IMR-90 (cell line): ENCODE measurements at regions not wholly inside any gene's neighbourhood (a gene's known extent, or its start where the extent isn't known, plus 50 kb on each side); places are given as distances from the start of the nearest gene placed in this dataset.

Source experiments
- ATAC-seq: fragments of 200-7000 bp; cut with Tn5 transposase; 2 replicates; pipeline ENCODE4 v1.9.1; 2020; ENCODE audit warnings: low read depth, mild to moderate bottlenecking, moderate library complexity
- BruUV-seq: library from RNA; stranded (reverse); fragments of 400-500 nt; replicated peaks from 2 replicates; lab custom pipeline; 2021; lab: Mats Ljungman, UMichigan
- CTCF ChIA-PET: fragments of 300-600 bp; formaldehyde crosslinking; extraction: SDS; loops from one replicate; lab custom pipeline; 2021; ENCODE audit warnings: antibody characterized with exemption; lab: Yijun Ruan, JAX
- POLR2A ChIA-PET: fragments of 300-600 bp; sonication (Branson Sonifier 250); formaldehyde crosslinking; loops from one replicate; lab custom pipeline; 2022; ENCODE audit warnings: antibody characterized with exemption; ENCODE audit not compliant: unreplicated experiment; lab: Charles Lee
- DNase-seq: peaks from one replicate; pipeline ENCODE4 v3.0.0; 2013
- H2AFZ ChIP-seq: replicated peaks from 2 replicates; pipeline ENCODE3; 2013; ENCODE audit warnings: low read length, mild to moderate bottlenecking; ENCODE audit not compliant: poor library complexity
- H2AK5ac ChIP-seq: 2 replicates; pipeline ENCODE4 v1.6.1; 2013; ENCODE audit warnings: low read depth, low read length, inconsistent platforms
- H2AK9ac ChIP-seq: replicated peaks from 2 replicates; pipeline ENCODE3; 2013; ENCODE audit warnings: mild to moderate bottlenecking, low read depth, low read length, moderate library complexity; ENCODE audit not compliant: poor library complexity
- H2BK120ac ChIP-seq: 2 replicates; pipeline ENCODE4 v1.6.1; 2013; ENCODE audit warnings: low read depth, low read length, inconsistent platforms
- H2BK15ac ChIP-seq: 3 replicates; pipeline ENCODE4 v1.6.1; 2013; ENCODE audit warnings: low read depth, low read length, inconsistent platforms
- H2BK20ac ChIP-seq: 2 replicates; pipeline ENCODE4 v1.6.1; 2013; ENCODE audit warnings: low read depth, mild to moderate bottlenecking, inconsistent platforms, low read length, moderate library complexity
- H2BK5ac ChIP-seq: 2 replicates; pipeline ENCODE4 v1.6.1; 2013; ENCODE audit warnings: mild to moderate bottlenecking, low read depth, low read length, inconsistent platforms; ENCODE audit not compliant: poor library complexity, severe bottlenecking
- H3K14ac ChIP-seq: replicated peaks from 2 replicates; pipeline ENCODE4 v1.6.1; 2013; ENCODE audit warnings: low read depth, low read length, inconsistent platforms
- H3K18ac ChIP-seq: 2 replicates; pipeline ENCODE4 v1.6.1; 2013; ENCODE audit warnings: low read depth, low read length, control low read depth
- H3K23ac ChIP-seq: 2 replicates; pipeline ENCODE4 v1.6.1; 2013; ENCODE audit warnings: low read depth, low read length, inconsistent platforms
- H3K27ac ChIP-seq: 2 replicates; pipeline ENCODE4 v1.5.1; 2013; ENCODE audit warnings: mild to moderate bottlenecking, control low read depth, low read length; ENCODE audit not compliant: insufficient read depth
- H3K27me3 ChIP-seq: 2 replicates; pipeline ENCODE4 v1.6.1; 2013; ENCODE audit warnings: low read length; ENCODE audit not compliant: control insufficient read depth, insufficient read depth
- H3K36me3 ChIP-seq: 2 replicates; pipeline ENCODE4 v1.6.1; 2013; ENCODE audit warnings: low read length, mixed read lengths; ENCODE audit not compliant: control insufficient read depth, insufficient read depth
- H3K4ac ChIP-seq: 2 replicates; pipeline ENCODE4 v1.6.1; 2013; ENCODE audit warnings: low read depth, low read length, inconsistent platforms
- H3K4me1 ChIP-seq: 2 replicates; pipeline ENCODE4 v1.6.1; 2013; ENCODE audit warnings: low read length, mixed read lengths; ENCODE audit not compliant: control insufficient read depth, insufficient read depth
- H3K4me2 ChIP-seq: 2 replicates; pipeline ENCODE4 v1.6.1; 2013; ENCODE audit warnings: low read depth, mild to moderate bottlenecking, control low read depth, low read length, moderate library complexity
- H3K4me3 ChIP-seq: 2 replicates; pipeline ENCODE4 v1.5.1; 2013; ENCODE audit warnings: low read depth, mild to moderate bottlenecking, control low read depth, low read length, moderate library complexity; ENCODE audit not compliant: insufficient read depth
- H3K56ac ChIP-seq: 2 replicates; pipeline ENCODE4 v1.6.1; 2013; ENCODE audit warnings: low read length, inconsistent platforms; ENCODE audit not compliant: insufficient read depth; ENCODE audit errors: extremely low read depth
- H3K79me1 ChIP-seq, 2 experiments: 2 replicates each; pipeline ENCODE4 v1.6.1; 2013; ENCODE audit warnings: low read length in 2 of 2, inconsistent platforms in 1 of 2, low read depth in 1 of 2
- H3K9ac ChIP-seq: 2 replicates; pipeline ENCODE4 v1.6.1; 2013; ENCODE audit warnings: low read depth, low read length, control low read depth
- H3K9me1 ChIP-seq: 2 replicates; pipeline ENCODE4 v1.6.1; 2013; ENCODE audit warnings: low read length, inconsistent platforms; ENCODE audit not compliant: insufficient read depth
- H3K9me3 ChIP-seq: 2 replicates; pipeline ENCODE4 v1.6.1; 2013; ENCODE audit warnings: low read length; ENCODE audit not compliant: control insufficient read depth, insufficient read depth
- H4K20me1 ChIP-seq: 2 replicates; pipeline ENCODE4 v1.6.1; 2013; ENCODE audit warnings: low read length, inconsistent platforms; ENCODE audit not compliant: insufficient read depth
- H4K5ac ChIP-seq: 2 replicates; pipeline ENCODE4 v1.6.1; 2013; ENCODE audit warnings: mild to moderate bottlenecking, low read depth, low read length, control low read depth
- H4K8ac ChIP-seq, 2 experiments: 2 replicates each; pipeline ENCODE4 v1.6.1; 2013; ENCODE audit warnings: low read depth in 2 of 2, low read length in 2 of 2, control low read depth in 1 of 2, inconsistent platforms in 1 of 2
- H4K91ac ChIP-seq: 2 replicates; pipeline ENCODE4 v1.6.1; 2013; ENCODE audit warnings: low read depth, low read length, inconsistent platforms; ENCODE audit not compliant: insufficient read depth
- CTCF ChIP-seq: conservative IDR thresholded peaks from 2 replicates; pipeline ENCODE4 v1.5.1; 2012; ENCODE audit warnings: mild to moderate bottlenecking, low read depth, low read length, improper control_type of control experiment
- FOS ChIP-seq: fragments of 150-350 bp; IDR thresholded peaks from 2 replicates; pipeline ENCODE4 v1.6.1; 2016; ENCODE audit warnings: low read depth, low read length
- RAD21 ChIP-seq: IDR thresholded peaks from 2 replicates; pipeline ENCODE4 v1.6.1; 2012; ENCODE audit warnings: low read length, improper control_type of control experiment
- WGBS, 2 experiments: methylation state at CpG; one replicate each; pipeline versions ENCODE4 v1.1.5 to v1.1.7; 2013; ENCODE audit warnings: missing lambda C conversion rate in 2 of 2; ENCODE audit not compliant: insufficient read length in 1 of 2; ENCODE audit errors: extremely low coverage in 2 of 2; 5-methylcytosine and 5-hydroxymethylcytosine counted together
- dilution Hi-C: fragments of 300-500 bp; cut with HindIII; formaldehyde crosslinking; loops from one replicate; pipeline ENCODE4 v1.14.3; 2018; ENCODE audit warnings: low sequenced_read_pairs; ENCODE audit not compliant: unreplicated experiment
- in situ Hi-C: fragments of 300-500 bp; cut with MboI; formaldehyde crosslinking; loops from 3 replicates; pipeline ENCODE4 v1.14.3; 2019; ENCODE audit warnings: low sequenced_read_pairs, inconsistent platforms, mixed read lengths
- intact Hi-C: fragments of 100-400 bp; cut with micrococcal nuclease; formaldehyde crosslinking; loops from 2 replicates; pipeline ENCODE4 v1.10.0; 2022

- no peak overlapping the region for H4K8ac ChIP-seq
Measured at GRCh38 chr18:78696698-78697435, 282.8 kb upstream of the SALL3 start.

More at GRCh38 chr18:78696698-78697435, 282.8 kb upstream of the SALL3 start:
- H3K56ac ChIP-seq, result no peak overlapping the region
- H3K4me3 ChIP-seq, result no peak overlapping the region
- intact Hi-C loops (no loop called here), in situ Hi-C loops (no loop called here), dilution Hi-C loops (no loop called here)
- no peak overlapping the region for H3K23ac ChIP-seq
- peaks cover 25% of the 10 kb centered on the region for H3K9me3 ChIP-seq
- no peaks in the 10 kb centered on the region for H3K4me1 ChIP-seq
- H2BK120ac ChIP-seq, result no peak overlapping the region
- no peaks in the 10 kb centered on the region for H3K79me1 ChIP-seq
- no peak overlapping the region for H2BK20ac ChIP-seq
- no peak overlapping the region for H2AK9ac ChIP-seq
- H2BK15ac ChIP-seq, result no peak overlapping the region
- H4K20me1 ChIP-seq, result no peaks in the 10 kb centered on the region
- H3K27me3 ChIP-seq, result no peaks in the 10 kb centered on the region
- H3K18ac ChIP-seq, result no peak overlapping the region
- POLR2A ChIA-PET, result no interaction called here
- H3K4ac ChIP-seq, result no peak overlapping the region
- H3K36me3 ChIP-seq, result no peaks in the 10 kb centered on the region
- no peak overlapping the region for H3K27ac ChIP-seq
- BruUV-seq, result no TSS peak
- H3K14ac ChIP-seq, result no peak overlapping the region
- H3K9ac ChIP-seq, result no peak overlapping the region
- CTCF ChIA-PET, result no interaction called here
- ATAC-seq (no peak), DNase-seq (no peak)
- no peak overlapping the region for H2AFZ ChIP-seq
- WGBS, 2 experiments, result 73% methylated on average over 3 of the region's 21 CpGs; no CpG with 5 or more reads in 1 of the 2 experiments
- H3K9me1 ChIP-seq, result no peaks in the 10 kb centered on the region
- no peak overlapping the region for H2BK5ac ChIP-seq
- H3K4me2 ChIP-seq, result no peak overlapping the region
- H4K5ac ChIP-seq, result no peak overlapping the region
- TF ChIP-seq RAD21 (no peak), CTCF (no peak), FOS (no peak)
- H4K91ac ChIP-seq, result no peak overlapping the region
- no peak overlapping the region for H2AK5ac ChIP-seq
